ENCODE measurements at regions not wholly inside any gene's neighbourhood (a gene's known extent, or its start where the extent isn't known, plus 50 kb on each side); places are given as distances from the start of the nearest gene placed in this dataset.
A peak's percentile ranks its signal among the peaks of the same experiment; 100 is the strongest.
"Not testable (repeated sequence)": the region's sequence is repeated elsewhere in the genome, so short reads cannot be mapped to it uniquely, and the experiment has no call there.

- Mint-ChIP-seq H3K9me3 (no peaks in the 10 kb centered on the region), H3K4me3 (no peak overlapping the region), H3K27ac (no peak overlapping the region), H3K27me3 (peaks cover 61% of the 10 kb centered on the region), H3K36me3 (no peaks in the 10 kb centered on the region), H3K4me1 (peaks cover 20% of the 10 kb centered on the region)
- ATAC-seq = peak; percentile 36
These were observed 102.7 kb upstream of the PRSS1 start for GRCh38 chr7:142646386-142647140.

GRCh38 chr7:142645777-142646176 is 103.5 kb upstream of the PRSS1 start:
- H3K9me3 Mint-ChIP-seq = no peaks in the 10 kb centered on the region
- H3K27ac Mint-ChIP-seq = no peak overlapping the region
- ATAC-seq = no peak
- peaks cover 21% of the 10 kb centered on the region for H3K4me1 Mint-ChIP-seq
- H3K4me3 Mint-ChIP-seq = no peak overlapping the region
- peaks cover 61% of the 10 kb centered on the region for H3K27me3 Mint-ChIP-seq
- H3K36me3 Mint-ChIP-seq = no peaks in the 10 kb centered on the region

GRCh38 chr7:142642316-142642715 is 107.0 kb upstream of the PRSS1 start:
- no peaks in the 10 kb centered on the region for H3K36me3 Mint-ChIP-seq
- ATAC-seq = peak; percentile 60
- peaks cover 40% of the 10 kb centered on the region for H3K27me3 Mint-ChIP-seq
- H3K4me3 Mint-ChIP-seq = no peak overlapping the region
- peaks cover 21% of the 10 kb centered on the region for H3K4me1 Mint-ChIP-seq
- H3K9me3 Mint-ChIP-seq = no peaks in the 10 kb centered on the region
- no peak overlapping the region for H3K27ac Mint-ChIP-seq

GRCh38 chr7:142641252-142641651 is 108.0 kb upstream of the PRSS1 start:
- H3K27ac Mint-ChIP-seq, H3K4me3 Mint-ChIP-seq, ATAC-seq, H3K36me3 Mint-ChIP-seq, H3K9me3 Mint-ChIP-seq: not testable (repeated sequence)
- H3K4me1 Mint-ChIP-seq = peaks cover 18% of the 10 kb centered on the region
- H3K27me3 Mint-ChIP-seq = peaks cover 30% of the 10 kb centered on the region

- no peaks in the 10 kb centered on the region for H3K9me3 Mint-ChIP-seq
- peaks cover 12% of the 10 kb centered on the region for H3K4me1 Mint-ChIP-seq
- H3K27ac Mint-ChIP-seq = no peak overlapping the region
- H3K36me3 Mint-ChIP-seq = no peaks in the 10 kb centered on the region
- no peak for ATAC-seq
- H3K27me3 Mint-ChIP-seq = peaks cover 13% of the 10 kb centered on the region
- no peak overlapping the region for H3K4me3 Mint-ChIP-seq
These were observed 110.7 kb upstream of the PRSS1 start for GRCh38 chr7:142638581-142638980.

- Mint-ChIP-seq H3K36me3 (no peaks in the 10 kb centered on the region), H3K27ac (no peak overlapping the region), H3K4me3 (no peak overlapping the region), H3K4me1 (peaks cover 14% of the 10 kb centered on the region), H3K27me3 (peaks cover 7% of the 10 kb centered on the region), H3K9me3 (no peaks in the 10 kb centered on the region)
- no peak for ATAC-seq
These were observed 112.0 kb upstream of the PRSS1 start for GRCh38 chr7:142637240-142637639.

GRCh38 chr7:142636751-142637150 is 112.5 kb upstream of the PRSS1 start:
- no peak overlapping the region for H3K4me3 Mint-ChIP-seq
- H3K27me3 Mint-ChIP-seq = peaks cover 11% of the 10 kb centered on the region
- no peaks in the 10 kb centered on the region for H3K36me3 Mint-ChIP-seq
- peaks cover 10% of the 10 kb centered on the region for H3K4me1 Mint-ChIP-seq
- H3K9me3 Mint-ChIP-seq = no peaks in the 10 kb centered on the region
- no peak for ATAC-seq
- no peak overlapping the region for H3K27ac Mint-ChIP-seq

GRCh38 chr7:142636107-142636506 is 113.2 kb upstream of the PRSS1 start:
- ATAC-seq, H3K9me3 Mint-ChIP-seq, H3K27ac Mint-ChIP-seq, H3K4me3 Mint-ChIP-seq, H3K36me3 Mint-ChIP-seq, H3K4me1 Mint-ChIP-seq: not testable (repeated sequence)
- H3K27me3 Mint-ChIP-seq = peaks cover 18% of the 10 kb centered on the region

GRCh38 chr7:142632271-142633134 is 116.8 kb upstream of the PRSS1 start:
- Mint-ChIP-seq H3K27me3 (peaks cover 24% of the 10 kb centered on the region), H3K4me3 (no peak overlapping the region), H3K27ac (peak overlapping the region; percentile 18), H3K36me3 (no peaks in the 10 kb centered on the region), H3K9me3 (no peaks in the 10 kb centered on the region), H3K4me1 (peaks cover 8% of the 10 kb centered on the region)
- peak; percentile 87 for ATAC-seq

- peaks cover 19% of the 10 kb centered on the region for H3K4me1 Mint-ChIP-seq
- no peaks in the 10 kb centered on the region for H3K36me3 Mint-ChIP-seq
- ATAC-seq = no peak
- H3K4me3 Mint-ChIP-seq = no peak overlapping the region
- peaks cover 39% of the 10 kb centered on the region for H3K27me3 Mint-ChIP-seq
- no peaks in the 10 kb centered on the region for H3K9me3 Mint-ChIP-seq
- no peak overlapping the region for H3K27ac Mint-ChIP-seq
These were observed 119.5 kb upstream of the PRSS1 start for GRCh38 chr7:142629588-142630260.

- H3K4me3 Mint-ChIP-seq = no peak overlapping the region
These were observed 120.3 kb upstream of the PRSS1 start for GRCh38 chr7:142628945-142629344.

GRCh38 chr7:142627223-142627622 is 122.0 kb upstream of the PRSS1 start:
- H3K4me1 Mint-ChIP-seq = peaks cover 12% of the 10 kb centered on the region
- H3K36me3 Mint-ChIP-seq, H3K9me3 Mint-ChIP-seq, H3K27ac Mint-ChIP-seq, H3K4me3 Mint-ChIP-seq, ATAC-seq: not testable (repeated sequence)
- H3K27me3 Mint-ChIP-seq = peaks cover 33% of the 10 kb centered on the region

More at GRCh38 chr7:142628945-142629344, 120.3 kb upstream of the PRSS1 start:
- ATAC-seq = no peak
- Mint-ChIP-seq H3K27me3 (peaks cover 39% of the 10 kb centered on the region), H3K4me1 (peaks cover 19% of the 10 kb centered on the region), H3K27ac (no peak overlapping the region), H3K9me3 (no peaks in the 10 kb centered on the region), H3K36me3 (no peaks in the 10 kb centered on the region)

- peak overlapping the region; percentile 42 for H3K27ac Mint-ChIP-seq
- H3K36me3 Mint-ChIP-seq = no peaks in the 10 kb centered on the region
- H3K9me3 Mint-ChIP-seq = no peaks in the 10 kb centered on the region
- peaks cover 26% of the 10 kb centered on the region for H3K27me3 Mint-ChIP-seq
- ATAC-seq = peak; percentile 71
- H3K4me1 Mint-ChIP-seq = peaks cover 11% of the 10 kb centered on the region
- H3K4me3 Mint-ChIP-seq = no peak overlapping the region
These were observed 122.7 kb upstream of the PRSS1 start for GRCh38 chr7:142626420-142627035.

GRCh38 chr7:142625216-142625615 is 124.1 kb upstream of the PRSS1 start:
- not testable (repeated sequence) for H3K27ac Mint-ChIP-seq, ATAC-seq, H3K4me3 Mint-ChIP-seq, H3K36me3 Mint-ChIP-seq, H3K9me3 Mint-ChIP-seq
- Mint-ChIP-seq H3K27me3 (peaks cover 26% of the 10 kb centered on the region), H3K4me1 (peaks cover 11% of the 10 kb centered on the region)

- Mint-ChIP-seq H3K27ac (no peak overlapping the region), H3K4me1 (no peaks in the 10 kb centered on the region), H3K9me3 (no peaks in the 10 kb centered on the region), H3K36me3 (no peaks in the 10 kb centered on the region), H3K4me3 (no peak overlapping the region), H3K27me3 (peaks cover 49% of the 10 kb centered on the region)
- ATAC-seq = no peak
These were observed 128.9 kb upstream of the PRSS1 start for GRCh38 chr7:142620402-142620801.
